22Rv1 (cell line): ENCODE measurements at regions not wholly inside any gene's neighbourhood (a gene's known extent, or its start where the extent isn't known, plus 50 kb on each side); places are given as distances from the start of the nearest gene placed in this dataset.

Source experiments
- CTCF ChIP-seq: fragments of 450-650 bp; IDR thresholded peaks from 2 replicates; pipeline ENCODE4 v1.5.1; 2017; ENCODE audit warnings: mild to moderate bottlenecking
- ZFX ChIP-seq: fragments of 450-650 bp; IDR thresholded peaks from 2 replicates; pipeline ENCODE4 v1.6.1; 2017; ENCODE audit warnings: antibody characterized with exemption, borderline replicate concordance

- TF ChIP-seq CTCF, result peak; percentile 86
- no peak for TF ChIP-seq ZFX
These were observed 59.9 kb upstream of the REG3A start for GRCh38 chr2:79219383-79219988.
